ENCODE measurements at regions not wholly inside any gene's neighbourhood (a gene's known extent, or its start where the extent isn't known, plus 50 kb on each side); places are given as distances from the start of the nearest gene placed in this dataset.

DNA sequence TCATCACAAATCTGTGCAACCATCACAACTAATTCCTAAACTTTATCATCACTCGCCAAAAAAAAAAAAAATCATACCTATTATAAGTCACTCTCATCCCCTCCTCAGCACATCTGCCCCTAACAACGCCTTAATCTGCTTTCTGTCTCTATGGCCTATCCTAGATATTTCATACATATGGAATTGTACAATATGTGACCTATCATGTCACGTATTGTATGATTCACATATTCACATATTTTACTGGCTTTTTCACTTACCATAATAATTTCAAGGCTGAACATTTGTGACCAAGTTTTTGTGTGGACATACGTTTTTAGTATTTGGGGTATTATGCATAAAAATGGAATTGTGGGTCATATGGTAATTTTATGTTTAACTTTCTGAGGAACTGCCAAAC, 400.7 kb downstream of the DAD1 start:
- H2AFZ ChIP-seq (ENCODE audit: low read length) = no peak overlapping the region
- H3K9me3 ChIP-seq (ENCODE audit: low read length) = no peaks in the 10 kb centered on the region
- peaks cover 6% of the 10 kb centered on the region for H3K27me3 ChIP-seq (ENCODE audit: low read length)
- intact Hi-C loops (cut with micrococcal nuclease) = no loop called here
- H3K27ac ChIP-seq (ENCODE audit: low read length) = no peak overlapping the region
- H3K4me2 ChIP-seq (ENCODE audit: low read length) = no peak overlapping the region
- no peaks in the 10 kb centered on the region for H3K36me3 ChIP-seq (ENCODE audit: low read depth, low read length)
- no peaks in the 10 kb centered on the region for H3F3A ChIP-seq (ENCODE audit: low read length, unreplicated experiment)
- H3K79me2 ChIP-seq (ENCODE audit: low read length) = no peaks in the 10 kb centered on the region
- DNase-seq (no peak), ATAC-seq (no peak)
- BruUV-seq (replicated peaks) = no TSS peak
- no peak for TF ChIP-seq CTCF (conservative IDR thresholded peaks at IDR 0.05; ENCODE audit: low read depth, low read length)
- no peaks in the 10 kb centered on the region for H3K9me2 ChIP-seq (replicated peaks; ENCODE audit: low read length)
- H4K20me1 ChIP-seq (ENCODE audit: low read length) = no peaks in the 10 kb centered on the region
- no peak overlapping the region for H3K9ac ChIP-seq (ENCODE audit: low read length)
- H3K4me1 ChIP-seq (ENCODE audit: insufficient read depth, low read length) = no peaks in the 10 kb centered on the region
- ChIA-PET CTCF (no interaction called here), POLR2A (ENCODE audit: unreplicated experiment) (no interaction called here)
- H3K4me3 ChIP-seq (ENCODE audit: low read length) = no peak overlapping the region

DNA sequence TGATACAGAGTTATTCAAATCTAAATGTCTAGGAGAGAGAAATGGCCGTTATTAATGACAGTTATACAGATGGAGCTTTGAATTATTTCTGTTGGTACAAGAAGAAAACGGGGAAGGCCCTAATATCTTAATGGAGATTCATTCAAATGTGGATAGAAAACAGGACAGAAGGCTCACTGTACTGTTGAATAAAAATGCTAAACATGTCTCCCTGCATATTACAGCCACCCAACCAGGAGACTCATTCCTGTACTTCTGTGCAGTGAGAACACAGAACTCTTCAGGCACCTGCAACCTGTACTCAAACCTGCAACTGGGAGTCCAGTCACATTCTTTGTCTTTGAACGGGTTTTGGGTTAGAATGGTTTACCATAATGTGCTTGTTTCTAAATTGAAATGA, 403.2 kb downstream of the DAD1 start:
- H2AFZ ChIP-seq (ENCODE audit: low read length) = no peak overlapping the region
- no peak overlapping the region for H3K4me2 ChIP-seq (ENCODE audit: low read length)
- no peaks in the 10 kb centered on the region for H4K20me1 ChIP-seq (ENCODE audit: low read length)
- ATAC-seq (no peak), DNase-seq (no peak)
- H3K27me3 ChIP-seq (ENCODE audit: low read length) = peaks cover 22% of the 10 kb centered on the region
- ChIA-PET CTCF (no interaction called here), POLR2A (ENCODE audit: unreplicated experiment) (no interaction called here)
- no peaks in the 10 kb centered on the region for H3K9me2 ChIP-seq (replicated peaks; ENCODE audit: low read length)
- intact Hi-C loops (cut with micrococcal nuclease) = no loop called here
- H3K9ac ChIP-seq (ENCODE audit: low read length) = no peak overlapping the region
- no peaks in the 10 kb centered on the region for H3K79me2 ChIP-seq (ENCODE audit: low read length)
- H3K4me3 ChIP-seq (ENCODE audit: low read length) = no peak overlapping the region
- TF ChIP-seq EZH2 (IDR thresholded peaks at IDR 0.05; ENCODE audit: low read length, unreplicated experiment) (no peak), CTCF (conservative IDR thresholded peaks at IDR 0.05; ENCODE audit: low read depth, low read length) (no peak), EZH2phosphoT487 (IDR thresholded peaks at IDR 0.05; ENCODE audit: borderline replicate concordance, low read length) (no peak)
- no peaks in the 10 kb centered on the region for H3K4me1 ChIP-seq (ENCODE audit: insufficient read depth, low read length)
- H3K36me3 ChIP-seq (ENCODE audit: low read depth, low read length) = no peaks in the 10 kb centered on the region
- no TSS peak for BruUV-seq (replicated peaks)
- no peak overlapping the region for H3K27ac ChIP-seq (ENCODE audit: low read length)
- no peaks in the 10 kb centered on the region for H3F3A ChIP-seq (ENCODE audit: low read length, unreplicated experiment)
- no peaks in the 10 kb centered on the region for H3K9me3 ChIP-seq (ENCODE audit: low read length)

GRCh38 chr14:22185191-22185590, 403.8 kb downstream of the DAD1 start:
- no peak for DNase-seq
- H3K27me3 ChIP-seq (ENCODE audit: low read length) = peaks cover 26% of the 10 kb centered on the region
- CTCF ChIA-PET = no interaction called here

More at GRCh38 chr14:22185191-22185590, 403.8 kb downstream of the DAD1 start:
- no peak; the same call in 1 of the 2 replicates for TF ChIP-seq CTCF (conservative IDR thresholded peaks at IDR 0.05; ENCODE audit: low read depth, low read length)
- no peak for TF ChIP-seq EZH2phosphoT487 (IDR thresholded peaks at IDR 0.05; ENCODE audit: borderline replicate concordance, low read length)
- no peak for TF ChIP-seq EZH2 (IDR thresholded peaks at IDR 0.05; ENCODE audit: low read length, unreplicated experiment)
- Histone ChIP-seq H3K9me2 (replicated peaks; ENCODE audit: low read length) (no peaks in the 10 kb centered on the region), H3K27ac (ENCODE audit: low read length) (no peak overlapping the region), H3K9ac (ENCODE audit: low read length) (no peak overlapping the region), H3K4me3 (ENCODE audit: low read length) (no peak overlapping the region), H4K20me1 (ENCODE audit: low read length) (no peaks in the 10 kb centered on the region), H2AFZ (ENCODE audit: low read length) (no peak overlapping the region), H3K79me2 (ENCODE audit: low read length) (no peaks in the 10 kb centered on the region), H3K4me2 (ENCODE audit: low read length) (no peak overlapping the region), H3K4me1 (ENCODE audit: insufficient read depth, low read length) (no peaks in the 10 kb centered on the region), H3K36me3 (ENCODE audit: low read depth, low read length) (no peaks in the 10 kb centered on the region), H3K9me3 (ENCODE audit: low read length) (no peaks in the 10 kb centered on the region), H3F3A (ENCODE audit: low read length, unreplicated experiment) (no peaks in the 10 kb centered on the region)
- intact Hi-C loops (cut with micrococcal nuclease) = no loop called here
- POLR2A ChIA-PET (ENCODE audit: unreplicated experiment) = no interaction called here
- no TSS peak for BruUV-seq (replicated peaks)
- ATAC-seq = no peak
